Thyroid gland (tissue), 4 donors: ENCODE measurements at regions not wholly inside any gene's neighbourhood (a gene's known extent, or its start where the extent isn't known, plus 50 kb on each side); places are given as distances from the start of the nearest gene placed in this dataset.

Source experiments
- POLR2A ChIP-seq, 2 donors: fragments of 450-650 bp; IDR thresholded peaks; one replicate each; pipeline ENCODE4 v1.6.1; 2017; ENCODE audit warnings: antibody characterized with exemption in 2 of 2, mild to moderate bottlenecking in 2 of 2, moderate library complexity in 1 of 2
- TF ChIP-seq, protein P1 (sequence below), 6 experiments: fragments of 200-600 bp in 3 of 6; fragments of 450-650 bp in 3 of 6; sonication (generic) in 3 of 6; IDR thresholded peaks; one replicate each; pipeline ENCODE4 v1.5.1; 2016 to 2019; ENCODE audit warnings: antibody characterized with exemption in 6 of 6, mild to moderate bottlenecking in 2 of 6, inconsistent platforms in 1 of 6, moderate library complexity in 1 of 6

DNA sequence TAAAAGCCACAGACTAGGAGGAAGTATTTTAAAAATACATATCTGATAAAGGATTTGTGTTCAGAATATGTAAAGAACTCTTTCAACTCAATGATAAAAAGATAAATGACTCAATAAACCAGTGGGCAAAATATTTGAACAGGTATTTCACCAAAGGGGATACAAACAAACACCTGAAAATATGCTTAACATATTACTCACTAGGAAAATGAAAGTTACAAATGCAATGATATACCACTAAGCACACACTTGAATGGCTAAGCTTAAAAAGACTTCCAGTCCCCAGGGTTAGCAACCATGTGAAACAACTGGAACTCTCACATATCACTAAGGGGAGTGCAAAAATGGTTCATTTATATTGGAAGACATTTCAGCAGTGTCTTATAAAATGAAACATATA lies 131.6 kb downstream of the SLIT2 start:
- TF ChIP-seq, protein P1, sequence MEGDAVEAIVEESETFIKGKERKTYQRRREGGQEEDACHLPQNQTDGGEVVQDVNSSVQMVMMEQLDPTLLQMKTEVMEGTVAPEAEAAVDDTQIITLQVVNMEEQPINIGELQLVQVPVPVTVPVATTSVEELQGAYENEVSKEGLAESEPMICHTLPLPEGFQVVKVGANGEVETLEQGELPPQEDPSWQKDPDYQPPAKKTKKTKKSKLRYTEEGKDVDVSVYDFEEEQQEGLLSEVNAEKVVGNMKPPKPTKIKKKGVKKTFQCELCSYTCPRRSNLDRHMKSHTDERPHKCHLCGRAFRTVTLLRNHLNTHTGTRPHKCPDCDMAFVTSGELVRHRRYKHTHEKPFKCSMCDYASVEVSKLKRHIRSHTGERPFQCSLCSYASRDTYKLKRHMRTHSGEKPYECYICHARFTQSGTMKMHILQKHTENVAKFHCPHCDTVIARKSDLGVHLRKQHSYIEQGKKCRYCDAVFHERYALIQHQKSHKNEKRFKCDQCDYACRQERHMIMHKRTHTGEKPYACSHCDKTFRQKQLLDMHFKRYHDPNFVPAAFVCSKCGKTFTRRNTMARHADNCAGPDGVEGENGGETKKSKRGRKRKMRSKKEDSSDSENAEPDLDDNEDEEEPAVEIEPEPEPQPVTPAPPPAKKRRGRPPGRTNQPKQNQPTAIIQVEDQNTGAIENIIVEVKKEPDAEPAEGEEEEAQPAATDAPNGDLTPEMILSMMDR (IDR thresholded peaks at IDR 0.05), result no peak
- no peak for TF ChIP-seq POLR2A (IDR thresholded peaks at IDR 0.05)
